ENCODE measurements at regions not wholly inside any gene's neighbourhood (a gene's known extent, or its start where the extent isn't known, plus 50 kb on each side); places are given as distances from the start of the nearest gene placed in this dataset.

GRCh38 chr7:118606602-118607001, 382.1 kb downstream of the ANKRD7 start (continued):
- no peak for TF ChIP-seq REST (IDR thresholded peaks at IDR 0.05)
- no peak for TF ChIP-seq FOXA1 (IDR thresholded peaks at IDR 0.05)
- no peak for TF ChIP-seq FOXA2 (IDR thresholded peaks at IDR 0.05)
- no peak for TF ChIP-seq JUND (IDR thresholded peaks at IDR 0.05)
- no peak for TF ChIP-seq RXRA (IDR thresholded peaks at IDR 0.05)
- TF ChIP-seq HNF4G (IDR thresholded peaks at IDR 0.05) = no peak

- Histone ChIP-seq H3K9me3 (ENCODE audit: control insufficient read depth in 4 of 4, low read length in 3 of 4) (no peaks in the 10 kb centered on the region), H3K27me3 (ENCODE audit: control insufficient read depth in 4 of 4, insufficient read depth in 4 of 4, low read length in 3 of 4) (no peaks in the 10 kb centered on the region), H3K36me3 (ENCODE audit: control insufficient read depth in 4 of 4, insufficient read depth in 3 of 4, low read depth in 1 of 4, low read length in 3 of 4) (no peaks in the 10 kb centered on the region), H3K4me1 (ENCODE audit: control insufficient read depth in 4 of 4, insufficient read depth in 4 of 4, low read length in 3 of 4) (no peaks in the 10 kb centered on the region), H3K4me3 (ENCODE audit: low read depth in 1 of 3, low read length in 3 of 3) (no peak overlapping the region), H3K9ac (ENCODE audit: low read depth in 1 of 2, low read length in 2 of 2) (no peak overlapping the region), H3K27ac (ENCODE audit: low read depth in 1 of 2, low read length in 2 of 2) (no peak overlapping the region)
- TF ChIP-seq RXRA (IDR thresholded peaks at IDR 0.05) (no peak), GABPA (IDR thresholded peaks at IDR 0.05 in 1 of 2, conservative IDR thresholded peaks at IDR 0.05 in 1 of 2) (no peak), MAX (IDR thresholded peaks at IDR 0.05) (no peak), EGR1 (IDR thresholded peaks at IDR 0.05; ENCODE audit: low read depth in 2 of 2) (no peak), FOXA1 (IDR thresholded peaks at IDR 0.05) (no peak), TAF1 (conservative IDR thresholded peaks at IDR 0.05) (no peak), YY1 (IDR thresholded peaks at IDR 0.05) (no peak), JUND (IDR thresholded peaks at IDR 0.05) (no peak), FOXA2 (IDR thresholded peaks at IDR 0.05) (no peak), HNF4A (conservative IDR thresholded peaks at IDR 0.05) (no peak), RAD21 (IDR thresholded peaks at IDR 0.05) (no peak), SP1 (IDR thresholded peaks at IDR 0.05) (no peak), REST (IDR thresholded peaks at IDR 0.05) (no peak), NR2F2 (IDR thresholded peaks at IDR 0.05) (no peak), ATF3 (IDR thresholded peaks at IDR 0.05) (no peak)
- WGBS = 90% methylated on average over 3 of the region's 3 CpGs
- no peak for DNase-seq (ENCODE audit: low spot score)
Measured at GRCh38 chr7:118609207-118609606, 384.7 kb downstream of the ANKRD7 start.

Measured in liver (tissue), 7 donors.